Prostate gland (tissue), 2 donors: ENCODE measurements at regions not wholly inside any gene's neighbourhood (a gene's known extent, or its start where the extent isn't known, plus 50 kb on each side); places are given as distances from the start of the nearest gene placed in this dataset.

ENCODE experiments used
- POLR2AphosphoS5 ChIP-seq: sonication (generic); formaldehyde crosslinking; IDR thresholded peaks from one replicate; pipeline ENCODE4 v1.6.1; 2017; ENCODE audit warnings: antibody characterized with exemption
- TF ChIP-seq, protein P1 (sequence below), 4 experiments: fragments of 200-600 bp in 2 of 4; fragments of 450-650 bp in 2 of 4; sonication (generic) in 2 of 4; IDR thresholded peaks; 1 replicate in 3 of 4; 2 replicates in 1 of 4; pipeline ENCODE4 v1.5.1; 2016 to 2019; ENCODE audit warnings: antibody characterized with exemption in 4 of 4, mild to moderate bottlenecking in 2 of 4, moderate library complexity in 2 of 4

GRCh38 chr3:22414239-22414638 is 663.2 kb upstream of the ZNF385D start:
- TF ChIP-seq, protein P1, sequence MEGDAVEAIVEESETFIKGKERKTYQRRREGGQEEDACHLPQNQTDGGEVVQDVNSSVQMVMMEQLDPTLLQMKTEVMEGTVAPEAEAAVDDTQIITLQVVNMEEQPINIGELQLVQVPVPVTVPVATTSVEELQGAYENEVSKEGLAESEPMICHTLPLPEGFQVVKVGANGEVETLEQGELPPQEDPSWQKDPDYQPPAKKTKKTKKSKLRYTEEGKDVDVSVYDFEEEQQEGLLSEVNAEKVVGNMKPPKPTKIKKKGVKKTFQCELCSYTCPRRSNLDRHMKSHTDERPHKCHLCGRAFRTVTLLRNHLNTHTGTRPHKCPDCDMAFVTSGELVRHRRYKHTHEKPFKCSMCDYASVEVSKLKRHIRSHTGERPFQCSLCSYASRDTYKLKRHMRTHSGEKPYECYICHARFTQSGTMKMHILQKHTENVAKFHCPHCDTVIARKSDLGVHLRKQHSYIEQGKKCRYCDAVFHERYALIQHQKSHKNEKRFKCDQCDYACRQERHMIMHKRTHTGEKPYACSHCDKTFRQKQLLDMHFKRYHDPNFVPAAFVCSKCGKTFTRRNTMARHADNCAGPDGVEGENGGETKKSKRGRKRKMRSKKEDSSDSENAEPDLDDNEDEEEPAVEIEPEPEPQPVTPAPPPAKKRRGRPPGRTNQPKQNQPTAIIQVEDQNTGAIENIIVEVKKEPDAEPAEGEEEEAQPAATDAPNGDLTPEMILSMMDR (IDR thresholded peaks at IDR 0.05), result no peak
- TF ChIP-seq POLR2AphosphoS5, result no peak
